ENCODE measurements at regions not wholly inside any gene's neighbourhood (a gene's known extent, or its start where the extent isn't known, plus 50 kb on each side); places are given as distances from the start of the nearest gene placed in this dataset.
"Not testable (repeated sequence)": the region's sequence is repeated elsewhere in the genome, so short reads cannot be mapped to it uniquely, and the experiment has no call there.

DNA sequence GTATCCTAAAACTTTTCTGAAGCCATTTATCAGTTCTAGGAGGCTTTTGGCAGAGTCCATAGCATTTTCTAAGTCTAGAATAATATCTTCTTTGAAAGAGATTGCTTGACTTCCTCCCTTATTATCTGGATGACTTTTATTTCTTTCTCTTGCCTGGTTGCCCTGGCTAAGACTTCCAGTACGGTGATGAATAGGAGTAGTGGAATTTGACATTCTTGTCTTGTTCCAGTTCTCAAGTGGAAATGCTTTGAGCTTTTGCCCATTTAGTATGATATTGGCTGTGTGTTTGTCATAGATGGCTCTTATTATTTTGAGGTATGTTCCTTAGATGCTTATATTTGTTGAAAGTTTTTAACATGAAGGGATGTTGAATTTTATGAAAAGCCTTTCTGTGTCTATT, 1647.9 kb downstream of the PLA2G4A start:
- DNase-seq, result no peak

DNA sequence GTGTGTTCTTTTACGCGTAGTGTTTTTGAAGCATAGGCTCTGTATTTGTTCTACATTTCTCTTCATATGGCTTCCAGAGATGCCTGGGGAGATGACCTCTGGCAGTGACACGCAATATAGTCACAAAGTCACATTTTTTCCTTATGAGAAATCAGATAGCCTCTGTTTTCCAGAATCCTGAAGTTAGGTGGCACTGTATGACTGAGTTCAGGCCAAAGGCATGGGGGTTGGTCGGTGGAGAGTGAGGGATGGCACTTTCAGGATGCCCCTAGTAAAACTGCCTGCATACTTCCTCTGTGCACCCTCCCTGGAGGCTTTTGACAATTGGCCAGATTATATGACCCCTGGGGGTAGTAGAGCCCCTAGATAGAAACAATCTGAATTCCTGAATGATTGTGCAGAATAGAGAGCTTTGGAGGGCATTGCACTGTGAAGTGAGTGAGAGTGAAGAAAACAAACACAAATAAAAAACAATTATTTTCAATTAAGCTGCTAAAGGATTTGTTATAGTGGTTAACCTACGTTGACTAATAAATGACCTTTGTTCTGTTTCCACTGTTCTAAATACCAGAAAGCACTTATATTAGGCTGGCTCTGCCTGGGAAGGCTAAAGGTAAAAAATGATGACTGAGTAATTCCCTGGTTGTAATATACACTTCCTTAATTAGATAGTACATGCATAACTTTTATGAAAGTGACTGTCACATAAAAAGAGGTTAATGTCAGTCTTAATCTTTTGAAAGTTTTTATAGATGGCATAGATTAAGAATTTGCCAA, 1660.8 kb downstream of the PLA2G4A start:
- DNase-seq, result no peak

DNA sequence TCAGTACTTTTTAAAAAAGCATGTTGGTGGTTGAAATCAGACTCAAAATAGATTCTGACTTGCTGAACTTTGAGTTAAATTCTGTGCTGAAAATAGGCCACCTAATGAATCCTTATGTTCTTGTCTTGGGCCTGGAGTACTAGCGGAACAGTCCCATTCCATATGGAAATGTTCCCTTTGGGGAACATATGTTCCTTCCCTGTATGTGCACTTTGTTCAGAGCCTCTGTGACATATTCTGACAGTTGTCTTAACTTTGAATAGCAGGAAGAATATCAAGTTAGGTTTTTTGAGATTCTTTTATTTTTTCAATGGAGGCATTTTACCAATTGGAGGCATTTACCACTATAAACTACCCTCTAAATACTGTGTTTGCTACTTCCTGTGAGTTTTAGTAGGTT, 1667.8 kb downstream of the PLA2G4A start:
- DNase-seq, result no peak

DNA sequence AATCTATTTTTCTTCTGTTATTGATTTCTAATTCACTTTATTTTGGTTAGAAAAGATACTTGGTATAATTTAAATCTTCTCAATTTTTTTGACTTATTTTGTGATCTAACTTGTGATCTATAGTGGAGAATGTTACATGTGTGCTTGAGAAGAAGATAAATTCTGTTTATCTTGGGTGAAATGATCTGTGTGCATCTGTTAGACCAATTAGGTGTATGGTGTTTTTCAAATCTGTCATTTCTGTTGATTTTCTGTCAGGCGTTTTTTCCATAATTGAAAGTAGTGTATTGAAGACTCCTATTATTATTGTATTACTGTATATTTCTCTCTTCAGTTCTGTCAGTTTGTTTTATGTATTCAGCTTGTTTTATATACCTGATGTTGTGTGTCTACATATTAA, 1668.3 kb downstream of the PLA2G4A start:
- no peak for DNase-seq

DNA sequence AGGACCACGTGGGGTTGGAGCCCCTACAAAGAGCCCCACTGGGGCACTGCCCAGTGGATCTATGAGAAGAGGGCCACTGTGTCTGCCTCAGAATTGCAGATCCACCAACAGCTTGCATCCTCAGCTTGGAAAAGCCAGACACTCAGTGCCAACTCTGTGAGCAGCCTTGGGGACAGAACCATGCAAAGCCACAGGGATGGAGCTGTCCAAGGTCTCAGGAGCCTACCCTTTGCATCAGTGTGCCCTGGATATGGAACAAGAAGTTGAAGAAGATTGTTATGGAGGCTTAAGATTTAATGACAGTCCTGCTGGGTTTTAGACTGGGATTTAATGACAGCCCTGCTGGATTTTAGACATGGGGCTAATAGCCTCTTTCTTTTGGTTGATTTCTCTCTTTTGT, 1670.9 kb downstream of the PLA2G4A start:
- DNase-seq, result no peak

DNA sequence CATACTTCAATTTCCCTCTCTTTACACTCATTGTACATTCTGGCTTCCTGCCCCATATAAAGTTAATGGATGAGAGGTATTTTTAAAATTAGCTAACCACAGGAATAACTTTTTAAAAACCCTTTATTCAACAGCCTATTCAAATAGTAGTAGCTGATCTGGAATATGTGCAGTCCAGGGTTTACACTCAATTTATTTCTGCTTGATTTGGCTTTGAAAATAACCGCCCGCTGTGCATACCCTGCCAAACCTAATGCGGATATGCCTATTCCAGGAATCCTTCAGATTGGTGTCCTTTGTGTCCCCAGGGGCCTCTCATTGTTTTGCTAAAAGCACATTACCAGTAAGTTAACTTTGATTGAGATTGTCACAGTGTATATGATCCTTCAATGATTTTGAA, 1686.2 kb downstream of the PLA2G4A start:
- DNase-seq, result peak; percentile 18

DNA sequence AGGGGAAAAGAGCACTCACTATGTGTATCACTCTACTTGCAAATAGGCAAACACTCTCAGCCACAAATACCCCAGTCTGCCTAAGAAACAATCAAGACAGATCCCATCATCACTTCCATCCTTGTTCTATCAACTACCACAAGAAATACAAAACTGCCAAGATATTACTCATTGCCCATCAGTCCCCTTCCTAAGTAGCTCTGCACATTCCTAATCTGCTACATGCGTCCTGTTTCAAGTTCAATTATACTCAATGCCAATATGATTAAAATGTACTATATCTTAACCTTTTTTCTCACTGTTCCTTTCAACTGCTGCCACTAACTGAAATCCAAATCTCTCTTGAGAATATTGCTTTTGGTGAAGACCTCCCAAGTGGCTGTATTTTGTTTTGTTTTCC, 1688.4 kb downstream of the PLA2G4A start:
- no peak for DNase-seq

DNA sequence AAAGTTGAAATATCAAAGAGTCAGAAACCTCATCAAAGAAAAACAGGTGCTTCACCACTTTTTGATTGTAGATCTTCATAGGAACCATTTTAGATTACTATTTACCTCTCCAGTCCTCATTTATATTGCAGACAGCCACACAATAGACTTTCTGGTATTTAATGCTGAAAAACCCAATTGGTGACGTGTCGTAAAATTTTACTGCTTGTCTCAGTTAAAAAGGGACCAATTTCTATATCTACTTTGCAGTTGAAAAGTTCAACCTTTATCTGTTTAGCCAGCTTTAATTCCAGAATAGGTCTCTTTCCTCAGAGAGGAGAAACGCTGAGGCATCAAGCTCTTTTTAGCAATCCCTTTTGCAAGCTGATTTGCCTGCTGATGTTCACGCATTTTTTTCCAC, 1722.4 kb downstream of the PLA2G4A start:
- DNase-seq, result no peak

DNA sequence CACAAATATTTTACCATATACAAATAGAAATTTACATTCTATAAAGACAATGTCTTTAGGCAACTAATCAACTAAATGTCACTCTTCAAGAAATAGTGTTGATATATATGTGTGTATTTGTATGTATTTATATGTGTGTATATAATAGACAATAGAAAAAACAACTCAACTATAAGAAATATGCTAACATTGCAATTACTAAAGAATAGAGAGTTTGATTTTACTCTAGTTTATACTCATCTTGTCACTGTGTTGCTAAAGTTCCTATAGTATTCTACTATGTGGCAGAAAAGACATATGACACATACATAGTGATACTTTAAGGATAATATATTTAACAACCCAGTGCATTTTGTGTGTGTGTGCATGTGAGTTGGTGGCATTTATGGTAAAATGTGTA, 1728.3 kb downstream of the PLA2G4A start:
- no peak for DNase-seq

DNA sequence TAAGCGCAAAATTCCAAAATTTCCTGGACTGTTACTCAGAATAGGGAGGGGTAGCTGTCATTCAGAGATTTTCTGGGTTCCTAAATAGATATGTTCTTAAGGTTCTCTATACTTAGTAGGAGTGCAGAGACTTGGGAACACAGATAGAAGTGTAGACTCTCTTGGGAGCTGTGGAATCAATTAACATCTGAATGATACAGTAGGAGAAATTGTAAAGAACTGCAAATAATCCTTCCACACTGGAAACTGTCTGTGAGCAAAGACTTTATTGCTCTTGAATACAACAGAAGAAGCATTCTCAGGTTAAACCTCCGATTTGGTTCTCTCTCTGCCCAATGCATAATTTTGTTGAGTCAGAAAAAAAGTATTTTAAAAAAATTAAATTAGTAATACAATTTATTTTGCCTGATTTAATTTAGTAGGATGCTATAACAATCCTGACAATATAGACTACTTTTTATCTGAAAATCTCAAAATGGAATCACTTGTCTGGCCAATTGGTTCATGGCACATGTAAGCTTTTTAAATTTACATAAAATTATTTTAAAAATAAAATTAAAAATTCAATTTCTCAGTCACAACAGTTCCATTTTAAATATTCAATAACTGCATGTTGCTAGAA, 1754.3 kb downstream of the PLA2G4A start:
- no peak for DNase-seq

DNA sequence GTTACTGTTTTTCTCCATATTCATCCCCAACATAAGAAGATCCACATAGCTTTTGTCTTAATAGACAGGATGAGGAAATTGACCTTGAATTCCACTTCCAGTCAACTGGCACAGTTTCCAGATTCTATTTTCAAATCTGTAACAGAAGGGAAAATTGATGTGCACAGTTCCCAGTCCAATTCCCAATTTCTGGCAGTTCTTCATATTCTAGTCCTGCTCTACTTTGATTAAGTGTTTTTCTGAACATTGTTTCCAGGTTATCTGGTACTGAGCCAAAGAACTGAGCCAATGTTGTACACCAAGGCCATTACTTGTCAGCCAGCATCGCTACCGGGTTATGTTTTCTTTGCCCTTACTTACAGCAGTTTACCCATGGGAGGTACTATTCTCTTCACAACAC, 1755.4 kb downstream of the PLA2G4A start:
- DNase-seq, result no peak

DNA sequence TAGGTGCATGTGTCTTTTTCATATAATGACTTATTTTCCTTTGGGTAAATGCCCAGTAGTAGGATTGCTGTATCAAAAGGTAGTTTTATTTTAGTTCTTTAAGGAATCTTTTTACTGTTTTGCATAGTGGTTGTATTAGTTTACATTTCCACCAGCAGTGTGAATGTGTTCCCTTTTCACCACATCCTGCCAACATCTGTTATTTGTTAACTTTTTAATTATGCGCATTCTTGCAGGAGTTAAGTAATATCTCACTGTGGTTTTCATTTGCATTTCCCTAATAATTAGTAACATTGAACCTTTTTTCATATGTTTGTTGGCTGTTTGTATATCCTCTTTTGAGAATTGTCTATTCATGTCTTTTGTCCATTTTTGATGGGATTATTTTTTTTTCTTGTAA, 1761.9 kb downstream of the PLA2G4A start:
- DNase-seq, result no peak

DNA sequence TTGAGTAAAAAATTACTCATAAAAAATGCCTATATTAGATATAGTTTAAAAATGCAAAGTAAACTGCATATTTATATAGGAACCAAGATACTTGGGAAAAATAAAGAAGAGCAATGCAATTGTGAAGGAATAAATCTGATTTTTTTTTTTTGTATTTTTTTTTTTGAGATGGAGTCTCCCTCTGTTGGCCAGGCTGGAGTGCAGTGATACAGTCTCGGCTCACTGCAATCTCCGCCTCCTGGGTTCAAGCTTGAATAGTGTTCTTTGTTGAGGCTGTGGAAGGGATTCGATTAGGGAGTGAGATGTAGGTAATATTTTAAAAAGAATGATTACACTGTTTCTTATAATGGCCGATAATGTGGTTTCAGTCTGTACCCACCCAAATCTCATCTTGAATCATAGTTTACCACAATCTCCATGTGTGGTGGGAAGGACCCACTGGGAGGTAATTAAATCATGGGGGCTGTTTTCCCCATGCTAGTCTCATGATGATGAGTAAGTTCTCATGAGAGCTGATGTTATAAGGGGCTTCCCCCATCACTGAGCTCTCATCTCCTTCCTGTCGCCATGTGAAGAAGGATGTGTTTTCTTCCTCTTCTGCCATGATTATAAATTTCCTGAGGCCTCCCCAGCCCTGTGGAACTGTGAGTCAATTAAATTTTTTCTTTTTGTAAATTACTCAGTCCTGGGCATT, 1765.9 kb downstream of the PLA2G4A start:
- DNase-seq, result no peak

DNA sequence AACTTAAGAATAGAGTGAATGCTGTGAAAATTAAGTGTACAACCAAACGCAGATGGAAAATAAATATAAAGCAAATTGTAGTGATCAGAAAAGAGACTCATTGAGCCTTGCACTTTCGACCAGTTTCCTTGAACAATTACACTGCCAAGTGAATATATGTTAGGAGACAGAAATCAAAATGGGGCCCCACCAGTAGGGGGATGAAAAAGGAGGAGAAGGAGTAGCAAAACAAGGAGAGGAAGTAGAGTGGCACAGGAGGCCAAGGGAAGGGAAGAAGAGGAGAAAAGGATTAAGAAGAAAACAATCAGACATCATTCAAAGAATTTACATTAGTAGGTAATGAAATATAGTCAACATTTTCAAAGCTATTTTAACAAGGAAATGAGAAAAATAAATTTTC, 1770.6 kb downstream of the PLA2G4A start:
- DNase-seq, result peak; percentile 16

DNA sequence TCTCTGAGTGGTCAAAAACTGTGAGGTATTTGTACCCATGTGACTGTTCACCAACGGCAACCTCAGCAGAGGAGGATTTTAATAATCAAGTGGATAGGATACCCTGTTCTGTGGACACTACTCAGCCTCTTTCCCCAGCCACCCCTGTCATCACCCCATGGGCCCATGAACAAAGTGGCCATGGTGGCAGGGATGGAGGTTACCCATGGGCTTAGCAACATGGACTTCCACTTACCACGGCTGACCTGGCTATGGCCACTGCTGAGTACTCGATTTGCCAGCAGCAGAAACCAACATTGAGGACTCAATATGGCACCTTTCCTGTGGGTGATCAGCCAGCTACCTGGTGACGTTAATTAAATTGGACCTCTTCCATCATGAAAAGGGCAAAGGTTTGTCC, 1782.7 kb downstream of the PLA2G4A start:
- DNase-seq, result no peak

DNA sequence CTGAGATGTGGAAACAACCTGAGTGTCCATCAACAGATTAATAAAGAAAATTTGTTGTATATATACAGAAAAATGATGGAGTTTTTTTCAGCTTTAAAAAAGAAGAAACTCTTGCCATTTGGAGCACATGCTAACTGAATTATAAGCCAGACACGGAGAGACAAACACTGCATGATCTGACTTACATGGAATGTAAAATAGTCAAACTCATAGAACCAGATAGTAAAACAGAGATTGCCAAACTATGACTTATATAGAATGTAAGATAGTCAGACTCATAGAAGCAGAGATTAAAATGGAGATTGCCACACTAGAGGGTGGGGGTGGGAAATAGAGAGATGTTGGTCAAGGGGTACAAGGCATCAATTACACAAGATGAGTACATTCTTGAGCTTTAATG, 1786.6 kb downstream of the PLA2G4A start:
- no peak for DNase-seq

DNA sequence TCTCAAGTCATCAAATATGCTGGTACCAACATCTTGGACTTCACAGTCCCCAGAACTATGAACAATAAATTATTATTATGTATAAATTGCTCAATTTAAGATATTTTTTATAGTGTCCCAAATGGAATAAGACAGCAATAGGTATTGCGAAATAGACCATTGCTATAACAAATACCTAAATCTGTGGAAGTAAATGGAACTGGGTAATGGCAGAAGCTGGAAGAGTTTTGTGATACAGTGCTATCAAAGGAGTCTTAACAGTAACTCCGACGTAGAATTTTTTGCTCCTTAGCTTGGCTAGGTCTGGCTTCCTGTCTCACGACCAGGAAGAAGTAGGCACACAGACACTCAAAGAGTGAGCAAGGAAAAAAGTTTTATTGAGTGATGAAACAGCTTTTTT, 1791.5 kb downstream of the PLA2G4A start:
- no peak for DNase-seq

DNA sequence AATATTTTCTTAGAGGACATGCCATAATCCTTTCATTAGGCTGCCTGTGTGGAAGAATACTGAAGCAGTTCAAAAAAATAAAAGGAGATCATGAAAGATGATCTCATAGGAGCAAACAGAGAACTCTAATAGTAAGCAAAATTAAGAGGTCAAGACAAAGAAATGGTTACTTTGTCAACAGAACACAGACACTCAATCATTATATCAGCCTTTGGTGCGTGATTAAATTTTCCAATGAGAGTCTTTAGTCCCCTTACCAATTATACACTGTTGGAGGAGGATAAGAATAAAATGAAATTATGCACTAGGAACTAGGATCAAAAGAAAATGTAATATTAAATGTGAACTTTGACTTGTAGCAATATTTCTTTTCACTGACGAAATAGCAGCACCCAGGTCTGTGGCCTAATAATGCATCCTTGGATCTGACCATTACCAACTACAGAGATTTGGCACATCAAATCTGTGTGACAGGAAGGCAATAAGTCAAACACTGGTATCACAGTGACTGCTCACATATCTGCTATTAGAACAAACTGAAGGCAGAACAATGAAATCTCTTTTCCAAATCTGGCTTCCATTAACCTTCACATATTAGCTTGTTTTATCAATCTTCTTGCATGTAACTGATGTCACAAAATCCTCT, 1812.9 kb downstream of the PLA2G4A start:
- no peak for DNase-seq

DNA sequence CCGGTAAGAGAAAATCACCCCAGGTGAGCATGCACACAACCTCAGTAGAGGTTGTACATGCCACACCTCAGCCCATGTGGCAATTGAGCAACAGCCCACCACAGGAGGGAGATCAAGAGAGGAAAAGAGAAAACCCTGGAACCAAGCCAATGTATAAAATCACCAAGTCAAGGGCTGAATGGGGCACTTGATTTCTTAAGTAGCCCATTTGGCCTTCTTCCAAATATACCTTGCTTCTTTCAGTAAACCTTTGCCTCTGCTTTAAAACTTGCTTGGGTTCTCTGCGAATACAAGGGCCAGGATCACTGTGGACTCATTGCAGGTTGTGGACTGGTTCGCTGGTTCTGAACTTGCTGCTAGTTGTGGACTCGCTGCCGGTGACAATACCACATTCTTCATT, 1814.0 kb downstream of the PLA2G4A start:
- DNase-seq, result peak; percentile 51

DNA sequence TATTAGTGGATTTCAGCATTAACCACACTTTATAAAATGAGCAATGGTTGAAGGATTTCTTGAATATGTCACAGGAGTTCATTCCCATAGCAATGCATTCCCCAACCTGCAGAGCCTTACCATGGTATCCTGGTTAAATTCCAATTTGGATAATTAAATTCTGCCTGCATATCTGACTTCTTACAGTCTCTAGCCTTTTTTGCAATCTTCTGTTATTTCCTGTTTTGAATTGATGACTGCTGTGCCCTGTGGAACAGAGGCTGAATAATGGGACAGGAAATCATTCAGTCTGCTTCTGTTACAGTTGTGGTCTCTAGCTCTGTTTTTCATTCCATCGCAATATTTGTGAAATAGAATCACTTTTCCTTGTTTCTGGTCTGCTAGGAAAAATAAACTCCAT, 1823.9 kb downstream of the PLA2G4A start:
- DNase-seq, result no peak

DNA sequence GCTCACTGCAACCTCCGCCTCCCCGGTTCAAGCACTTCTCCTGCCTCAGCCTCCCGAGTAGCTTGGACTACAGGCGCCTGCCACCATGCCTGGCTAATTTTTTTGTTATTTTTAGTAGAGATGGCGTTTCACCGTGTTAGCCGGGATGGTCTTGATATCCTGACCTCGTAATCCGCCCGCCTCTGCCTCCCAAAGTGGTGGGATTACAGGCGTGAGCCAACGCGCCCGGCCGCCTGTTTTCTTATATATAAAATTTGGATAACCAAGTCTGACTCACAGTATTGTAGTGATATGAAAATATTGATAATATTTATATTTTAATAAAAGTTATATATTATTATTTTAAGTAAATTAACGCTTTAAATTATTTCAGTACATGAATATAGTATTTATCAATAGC, 1821.7 kb downstream of the BRINP3 start:
- DNase-seq, result not testable (repeated sequence)

DNA sequence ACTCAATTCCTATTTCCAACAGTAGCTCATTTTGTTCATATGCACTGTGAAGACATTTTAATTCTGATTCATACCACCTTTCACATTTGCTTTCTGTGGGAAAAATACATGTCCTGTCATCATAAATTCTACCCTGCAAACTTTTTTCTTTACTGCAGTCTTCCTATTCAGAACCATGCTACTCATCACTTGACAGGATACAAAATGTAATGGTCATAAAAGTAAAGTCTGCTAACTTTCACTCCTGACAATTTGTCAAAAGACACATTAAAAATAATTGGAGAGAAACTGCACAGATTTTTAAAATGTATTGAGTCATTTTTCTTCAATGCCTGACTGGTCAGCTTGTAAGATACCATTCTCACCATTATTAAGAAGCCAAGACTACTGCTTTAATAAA, 1817.1 kb downstream of the BRINP3 start:
- DNase-seq, result no peak

DNA sequence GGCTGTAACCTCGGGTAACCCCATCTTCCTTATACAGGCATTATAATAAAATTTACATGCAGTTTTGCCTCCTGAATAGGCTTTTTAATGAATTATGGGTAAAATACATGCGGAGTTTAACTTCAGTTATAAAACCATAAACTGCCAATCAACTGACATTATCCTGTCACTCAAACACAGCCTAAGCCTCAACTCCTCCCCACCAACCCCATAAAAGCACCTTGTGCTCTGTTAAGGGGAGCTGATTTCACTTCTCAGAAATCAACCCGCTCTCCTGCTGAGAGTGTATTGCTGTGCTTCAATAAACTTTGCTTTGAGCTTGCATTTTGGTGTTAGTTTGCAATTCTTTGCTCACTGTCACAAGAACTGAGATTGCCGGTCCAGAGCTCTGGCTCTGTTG, 1812.2 kb downstream of the BRINP3 start:
- DNase-seq, result no peak

DNA sequence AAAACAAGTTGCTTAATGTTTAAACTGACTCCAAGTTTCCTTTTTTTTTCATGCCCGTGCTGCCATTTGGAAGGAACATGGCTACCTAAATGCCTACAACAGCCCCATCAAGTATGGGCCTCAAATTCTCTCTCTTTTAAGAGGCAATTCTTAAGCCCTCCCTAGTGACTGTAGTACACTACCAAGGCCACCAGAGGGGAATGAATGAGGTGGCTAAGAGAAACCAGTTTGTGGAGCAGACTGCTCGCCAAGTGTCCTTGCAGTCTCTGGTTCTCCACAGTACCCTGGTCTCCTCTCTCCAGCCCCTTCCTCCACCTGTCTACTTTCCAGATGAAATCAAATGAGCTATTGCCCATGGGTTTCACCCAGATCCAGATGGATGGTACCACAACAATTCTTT, 1809.6 kb downstream of the BRINP3 start:
- DNase-seq, result peak; percentile 37

Data from NCI-H82 (cell line).